H1 (cell line): ENCODE measurements at regions not wholly inside any gene's neighbourhood (a gene's known extent, or its start where the extent isn't known, plus 50 kb on each side); places are given as distances from the start of the nearest gene placed in this dataset.

Experiments used
- CTCF ChIA-PET: fragments of 300-600 bp; sonication (Branson Sonifier 250); formaldehyde crosslinking; loops from one replicate; lab custom pipeline; 2021; ENCODE audit not compliant: partially characterized antibody; lab: Charles Lee
- POLR2A ChIA-PET: fragments of 300-600 bp; sonication (Branson Sonifier 250); formaldehyde crosslinking; loops from one replicate; lab custom pipeline; 2021; ENCODE audit warnings: inconsistent platforms; ENCODE audit not compliant: partially characterized antibody; lab: Charles Lee
- DNase-seq, 2 experiments: peaks; one replicate each; pipeline versions ENCODE4 v3.0.0 to v3.0.0-alpha.2; 2010 to 2022; ENCODE audit warnings: low spot score in 2 of 2, low read depth in 1 of 2, mixed read lengths in 1 of 2
- FAIRE-seq: peaks from 2 replicates; lab custom pipeline; 2011; peaks lifted over from hg19 to GRCh38; lab: Jason Lieb, UNC
- H2AFZ ChIP-seq: 2 replicates; pipeline ENCODE4 v1.8.1; 2012; ENCODE audit warnings: low read length, inconsistent platforms
- H2AK5ac ChIP-seq: 2 replicates; pipeline ENCODE4 v1.6.1; 2013; ENCODE audit warnings: low read depth, low read length
- H2BK120ac ChIP-seq: replicated peaks from 2 replicates; pipeline ENCODE3; 2013; ENCODE audit warnings: low read depth, low read length, inconsistent platforms
- H2BK12ac ChIP-seq: 2 replicates; pipeline ENCODE4 v1.6.1; 2013; ENCODE audit warnings: low read depth, low read length
- H2BK15ac ChIP-seq: 2 replicates; pipeline ENCODE4 v1.6.1; 2013; ENCODE audit warnings: low read length
- H2BK20ac ChIP-seq: 2 replicates; pipeline ENCODE4 v1.6.1; 2013; ENCODE audit warnings: low read length
- H2BK5ac ChIP-seq: 2 replicates; pipeline ENCODE4 v1.6.1; 2013; ENCODE audit warnings: low read depth, low read length
- H3K14ac ChIP-seq: 2 replicates; pipeline ENCODE4 v1.6.1; 2013; ENCODE audit warnings: inconsistent platforms; ENCODE audit not compliant: insufficient read length
- H3K18ac ChIP-seq: 2 replicates; pipeline ENCODE4 v1.6.1; 2013; ENCODE audit warnings: low read length; ENCODE audit errors: extremely low read depth
- H3K23ac ChIP-seq: 2 replicates; pipeline ENCODE4 v1.6.1; 2013; ENCODE audit warnings: inconsistent platforms; ENCODE audit not compliant: insufficient read length
- H3K23me2 ChIP-seq: 2 replicates; pipeline ENCODE4 v1.6.1; 2013; ENCODE audit warnings: low read depth, low read length
- H3K27ac ChIP-seq: 2 replicates; pipeline ENCODE4 v1.6.1; 2011; ENCODE audit warnings: low read depth, low read length, inconsistent platforms
- H3K27me3 ChIP-seq, 4 experiments: replicated peaks in 1 of 4; 1 replicate in 1 of 4; 2 replicates in 3 of 4; pipeline versions ENCODE4 v1.6.1 to v1.8.1; 2011 to 2013; ENCODE audit warnings: low read length in 3 of 4, mild to moderate bottlenecking in 3 of 4, inconsistent platforms in 2 of 4, mixed read lengths in 2 of 4, moderate library complexity in 1 of 4; ENCODE audit not compliant: control insufficient read depth in 3 of 4, insufficient read depth in 3 of 4; ENCODE audit errors: extremely low read depth in 1 of 4
- H3K36me3 ChIP-seq, 4 experiments: 2 replicates each; pipeline versions ENCODE4 v1.6.1 to v1.8.1; 2011 to 2013; ENCODE audit warnings: mild to moderate bottlenecking in 4 of 4, low read length in 3 of 4, moderate library complexity in 2 of 4, control low read depth in 1 of 4, inconsistent platforms in 1 of 4; ENCODE audit not compliant: insufficient read depth in 4 of 4, control insufficient read depth in 2 of 4
- H3K4ac ChIP-seq: replicated peaks from 2 replicates; pipeline ENCODE3; 2013; ENCODE audit warnings: low read length, low read depth, mixed read lengths, inconsistent platforms; ENCODE audit not compliant: insufficient read length
- H3K4me1 ChIP-seq, 4 experiments: replicated peaks in 1 of 4; 1 replicate in 1 of 4; 2 replicates in 3 of 4; pipeline versions ENCODE4 v1.6.1 to v1.8.1; 2011 to 2013; ENCODE audit warnings: low read length in 3 of 4, inconsistent platforms in 2 of 4, mixed read lengths in 1 of 4; ENCODE audit not compliant: insufficient read depth in 4 of 4, control insufficient read depth in 3 of 4
- H3K4me2 ChIP-seq, 2 experiments: 2 replicates each; pipeline versions ENCODE4 v1.6.1 to v1.8.1; 2011 to 2013; ENCODE audit warnings: low read depth in 2 of 2, low read length in 2 of 2, control low read depth in 1 of 2, inconsistent platforms in 1 of 2, mild to moderate bottlenecking in 1 of 2; ENCODE audit not compliant: insufficient read depth in 1 of 2
- H3K4me3 ChIP-seq, 4 experiments: fragments of 200-600, 300-600 bp in 1 of 4; sonication (generic), shearing (Covaris generic), sonication (Bioruptor Twin) in 1 of 4; 2 replicates each; pipeline versions ENCODE4 v1.5.1 to v1.8.1; 2011 to 2016; ENCODE audit warnings: low read length in 4 of 4, low read depth in 3 of 4, control low read depth in 2 of 4, inconsistent platforms in 2 of 4, mild to moderate bottlenecking in 2 of 4, mixed read lengths in 1 of 4, moderate library complexity in 1 of 4; ENCODE audit not compliant: insufficient read depth in 2 of 4; ENCODE audit errors: extremely low read depth in 1 of 4
- H3K56ac ChIP-seq: replicated peaks from 2 replicates; pipeline ENCODE3; 2013; ENCODE audit warnings: low read depth, mild to moderate bottlenecking, mixed read lengths, low read length, inconsistent platforms; ENCODE audit not compliant: insufficient read length
- H3K79me1 ChIP-seq: 2 replicates; pipeline ENCODE4 v1.6.1; 2013; ENCODE audit warnings: low read depth, low read length, control low read depth
- H3K79me2 ChIP-seq, 2 experiments: 2 replicates each; pipeline versions ENCODE4 v1.6.1 to v1.8.1; 2012 to 2013; ENCODE audit warnings: low read length in 2 of 2, mild to moderate bottlenecking in 2 of 2, inconsistent platforms in 1 of 2; ENCODE audit not compliant: insufficient read depth in 2 of 2, control insufficient read depth in 1 of 2
- H3K9ac ChIP-seq, 4 experiments: replicated peaks in 1 of 4; 1 replicate in 1 of 4; 2 replicates in 3 of 4; pipeline versions ENCODE4 v1.6.1 to v1.8.1; 2011 to 2013; ENCODE audit warnings: low read depth in 3 of 4, low read length in 3 of 4, control low read depth in 2 of 4, mild to moderate bottlenecking in 2 of 4, moderate library complexity in 2 of 4, inconsistent platforms in 1 of 4; ENCODE audit errors: extremely low read depth in 1 of 4
- H3K9me3 ChIP-seq, 2 experiments: 2 replicates each; pipeline versions ENCODE4 v1.6.1 to v1.8.1; 2012 to 2013; ENCODE audit warnings: mild to moderate bottlenecking in 2 of 2, moderate library complexity in 2 of 2, control low read depth in 1 of 2, inconsistent platforms in 1 of 2, low read depth in 1 of 2, low read length in 1 of 2, mixed read lengths in 1 of 2; ENCODE audit not compliant: insufficient read depth in 2 of 2
- H4K20me1 ChIP-seq, 2 experiments: replicated peaks in 1 of 2; 2 replicates each; pipeline versions ENCODE3 to v1.8.1; 2011 to 2013; ENCODE audit warnings: inconsistent platforms in 2 of 2, low read length in 2 of 2, mild to moderate bottlenecking in 1 of 2; ENCODE audit not compliant: insufficient read depth in 2 of 2, control insufficient read depth in 1 of 2
- H4K5ac ChIP-seq: 2 replicates; pipeline ENCODE4 v1.6.1; 2013; ENCODE audit warnings: low read length, low read depth, mixed read lengths, inconsistent platforms; ENCODE audit not compliant: insufficient read length
- H4K8ac ChIP-seq: 2 replicates; pipeline ENCODE4 v1.8.0; 2013; ENCODE audit warnings: mild to moderate bottlenecking, moderate library complexity, low read length, inconsistent platforms; ENCODE audit not compliant: insufficient read depth; ENCODE audit errors: extremely low read depth
- H4K91ac ChIP-seq: replicated peaks from 2 replicates; pipeline ENCODE3; 2013; ENCODE audit warnings: low read length, mixed read lengths, inconsistent platforms; ENCODE audit not compliant: insufficient read length
- CHD2 ChIP-seq: IDR thresholded peaks from 2 replicates; pipeline ENCODE4 v1.6.1; 2012; ENCODE audit warnings: low read length, improper control_type of control experiment
- CTBP2 ChIP-seq: IDR thresholded peaks from 2 replicates; pipeline ENCODE4 v1.7.0; 2011; ENCODE audit warnings: borderline replicate concordance, mild to moderate bottlenecking, moderate library complexity, mixed read lengths, low read length; ENCODE audit not compliant: insufficient read depth, insufficient read length
- CTCF ChIP-seq, 3 experiments: IDR thresholded peaks; 1 replicate in 2 of 3; 2 replicates in 1 of 3; pipeline versions ENCODE4 v1.5.1 to v1.6.1; 2011; ENCODE audit warnings: low read length in 3 of 3, mild to moderate bottlenecking in 3 of 3, inconsistent platforms in 2 of 3, low read depth in 1 of 3, moderate library complexity in 1 of 3; ENCODE audit not compliant: insufficient read depth in 1 of 3; ENCODE audit errors: control extremely low read depth in 1 of 3
- GTF2F1 ChIP-seq: IDR thresholded peaks from 2 replicates; pipeline ENCODE4 v1.6.1; 2012; ENCODE audit warnings: low read depth, low read length, improper control_type of control experiment, borderline replicate concordance
- HDAC6 ChIP-seq: IDR thresholded peaks from one replicate; pipeline ENCODE4 v1.7.1; 2012; ENCODE audit warnings: low read depth, mild to moderate bottlenecking, inconsistent platforms, low read length, moderate library complexity
- KDM1A ChIP-seq: fragments of 200-600, 300-600 bp; sonication (generic); IDR thresholded peaks from 2 replicates; pipeline ENCODE4 v1.7.1; 2016; ENCODE audit warnings: mild to moderate bottlenecking, low read length, borderline replicate concordance
- POLR2A ChIP-seq, 2 experiments: IDR thresholded peaks; 1 replicate in 1 of 2; 2 replicates in 1 of 2; pipeline ENCODE4 v1.6.1; 2011; ENCODE audit warnings: low read depth in 2 of 2, low read length in 2 of 2, mild to moderate bottlenecking in 2 of 2; ENCODE audit errors: control extremely low read depth in 1 of 2
- SIN3A ChIP-seq, 2 experiments: IDR thresholded peaks in 1 of 2; conservative IDR thresholded peaks in 1 of 2; 2 replicates each; pipeline ENCODE4 v1.6.1; 2011 to 2012; ENCODE audit warnings: low read length in 2 of 2, improper control_type of control experiment in 1 of 2, low read depth in 1 of 2, mild to moderate bottlenecking in 1 of 2
- SUZ12 ChIP-seq: fragments of 200-600 bp; sonication (generic); IDR thresholded peaks from 2 replicates; pipeline ENCODE4 v1.6.1; 2012; ENCODE audit warnings: mild to moderate bottlenecking, inconsistent platforms, low read length, moderate library complexity, mixed read lengths
- WGBS, 2 experiments: shearing (Covaris generic) in 1 of 2; methylation state at CpG; one replicate each; pipeline versions ENCODE4 v1.1.6 to v1.1.7; 2013 to 2015; ENCODE audit warnings: low lambda C conversion rate in 2 of 2, mixed read lengths in 2 of 2, inconsistent platforms in 1 of 2, low coverage in 1 of 2, missing lambda C conversion rate in 1 of 2; ENCODE audit not compliant: insufficient replicate concordance in 2 of 2, insufficient coverage in 1 of 2, insufficient read length in 1 of 2; ENCODE audit errors: extremely low coverage in 1 of 2, missing lambda C conversion rate in 1 of 2; 5-methylcytosine and 5-hydroxymethylcytosine counted together

- Histone ChIP-seq H2BK5ac (no peak overlapping the region), H3K23me2 (no peaks in the 10 kb centered on the region), H3K27ac (no peak overlapping the region), H4K8ac (no peak overlapping the region), H3K9ac (no peak overlapping the region), H3K4me3 (no peak overlapping the region), H3K14ac (no peak overlapping the region), H3K36me3 (no peaks in the 10 kb centered on the region), H2AFZ (no peak overlapping the region), H3K27me3 (no peaks in the 10 kb centered on the region), H3K4me2 (no peak overlapping the region), H3K18ac (no peak overlapping the region), H3K56ac (no peak overlapping the region), H3K23ac (no peak overlapping the region), H3K79me2 (no peaks in the 10 kb centered on the region), H2BK15ac (no peak overlapping the region), H2BK12ac (no peak overlapping the region), H2AK5ac (no peak overlapping the region), H4K91ac (no peak overlapping the region), H2BK120ac (no peak overlapping the region), H4K20me1 (no peaks in the 10 kb centered on the region), H3K4me1 (no peaks in the 10 kb centered on the region), H3K79me1 (no peaks in the 10 kb centered on the region), H4K5ac (no peak overlapping the region), H3K9me3 (no peaks in the 10 kb centered on the region), H2BK20ac (no peak overlapping the region), H3K4ac (no peak overlapping the region)
- no peak for DNase-seq
- ChIA-PET CTCF (interaction anchor here (0.9 kb wide), 1 partner anchor 15 kb away, joined by 3 read pairs; no protein-coding TSS in a partner anchor), POLR2A (no interaction called here)
- TF ChIP-seq POLR2A (IDR thresholded peaks at IDR 0.05; ENCODE audit: control extremely low read depth in 1 of 2, low read depth in 2 of 2, low read length in 2 of 2) (no peak), SUZ12 (no peak), HDAC6 (no peak), CTBP2 (no peak), SIN3A (conservative IDR thresholded peaks at IDR 0.05 in 1 of 2, IDR thresholded peaks at IDR 0.05 in 1 of 2; ENCODE audit: low read depth in 1 of 2, low read length in 2 of 2) (no peak), CTCF (IDR thresholded peaks at IDR 0.05; ENCODE audit: control extremely low read depth in 1 of 3, insufficient read depth in 1 of 3, low read depth in 1 of 3, low read length in 3 of 3) (no peak), KDM1A (no peak), CHD2 (no peak), GTF2F1 (no peak)
- 90% methylated on average over 1 of the region's 1 CpG; no CpG with 5 or more reads in 1 of the 2 experiments for WGBS, 2 experiments
- FAIRE-seq, result no peak
These were observed 742.8 kb downstream of the DACH1 start for GRCh38 chr13:71124230-71124629.
